ENCODE measurements at regions not wholly inside any gene's neighbourhood (a gene's known extent, or its start where the extent isn't known, plus 50 kb on each side); places are given as distances from the start of the nearest gene placed in this dataset.

GRCh38 chr9:16105168-16106020 lies 552.6 kb downstream of the CCDC171 start:
- Histone ChIP-seq H3K4ac (ENCODE audit: low read depth in 1 of 2, low read length in 2 of 2) (no peak overlapping the region), H3K4me1 (ENCODE audit: control insufficient read depth, insufficient read depth, low read depth, low read length) (peaks cover 12% of the 10 kb centered on the region), H3K79me1 (replicated peaks; ENCODE audit: low read length, poor library complexity, severe bottlenecking) (no peaks in the 10 kb centered on the region), H3K4me2 (ENCODE audit: low read length, poor library complexity, severe bottlenecking) (no peak overlapping the region), H3K23ac (ENCODE audit: low read length in 2 of 2) (no peak overlapping the region), H2AK5ac (ENCODE audit: low read length, severe bottlenecking) (no peak overlapping the region), H4K91ac (ENCODE audit: low read length) (no peak overlapping the region), H2BK120ac (ENCODE audit: low read depth, low read length) (no peak overlapping the region), H2BK15ac (ENCODE audit: low read depth, poor library complexity, severe bottlenecking) (no peak overlapping the region), H2BK12ac (ENCODE audit: low read length in 2 of 2) (peak overlapping the region in 1 of 2 experiments; percentile 42), H3K27me3 (ENCODE audit: control insufficient read depth in 1 of 2, insufficient read depth in 1 of 2, low read length in 2 of 2) (peaks cover 0 to 4% of the 10 kb centered on the region in 2 experiments), H3K18ac (ENCODE audit: low read depth in 1 of 2, low read length in 2 of 2) (no peak overlapping the region), H3K27ac (ENCODE audit: low read length, poor library complexity, severe bottlenecking) (peak overlapping the region; percentile 31), H3K9ac (ENCODE audit: low read length) (no peak overlapping the region), H3K4me3 (ENCODE audit: insufficient read depth in 1 of 2, low read depth in 1 of 2, low read length in 2 of 2) (no peak overlapping the region), H4K8ac (ENCODE audit: low read length) (no peak overlapping the region), H2BK5ac (ENCODE audit: low read depth, low read length, poor library complexity, severe bottlenecking) (peak overlapping the region; percentile 36), H3K36me3 (ENCODE audit: control insufficient read depth in 1 of 2, insufficient read depth in 2 of 2, low read depth in 1 of 2, low read length in 2 of 2) (no peaks in the 10 kb centered on the region), H3K14ac (ENCODE audit: low read length in 2 of 2) (peak overlapping the region in 1 of 2 experiments; percentile 42), H2AFZ (ENCODE audit: low read depth, low read length) (no peak overlapping the region), H3K9me3 (ENCODE audit: control insufficient read depth, low read length) (no peaks in the 10 kb centered on the region)
- no peak for DNase-seq
- 90% methylated on average over 9 of the region's 9 CpGs for WGBS

GRCh38 chr9:16106021-16106571 lies 553.3 kb downstream of the CCDC171 start:
- WGBS, result 71% methylated on average over 9 of the region's 9 CpGs
- Histone ChIP-seq H3K4me1 (ENCODE audit: control insufficient read depth, insufficient read depth, low read depth, low read length) (peaks cover 7% of the 10 kb centered on the region), H3K23ac (ENCODE audit: low read length in 2 of 2) (no peak overlapping the region), H3K9ac (ENCODE audit: low read length) (no peak overlapping the region), H3K79me1 (replicated peaks; ENCODE audit: low read length, poor library complexity, severe bottlenecking) (no peaks in the 10 kb centered on the region), H2AK5ac (ENCODE audit: low read length, severe bottlenecking) (no peak overlapping the region), H3K14ac (ENCODE audit: low read length in 2 of 2) (peak overlapping the region in 1 of 2 experiments; percentile 39), H2BK5ac (ENCODE audit: low read depth, low read length, poor library complexity, severe bottlenecking) (no peak overlapping the region), H3K27me3 (ENCODE audit: control insufficient read depth in 1 of 2, insufficient read depth in 1 of 2, low read length in 2 of 2) (peaks cover 0 to 4% of the 10 kb centered on the region in 2 experiments), H3K4ac (ENCODE audit: low read depth in 1 of 2, low read length in 2 of 2) (no peak overlapping the region), H3K18ac (ENCODE audit: low read depth in 1 of 2, low read length in 2 of 2) (no peak overlapping the region), H4K8ac (ENCODE audit: low read length) (peak overlapping the region; percentile 12), H3K4me3 (ENCODE audit: insufficient read depth in 1 of 2, low read depth in 1 of 2, low read length in 2 of 2) (no peak overlapping the region), H3K9me3 (ENCODE audit: control insufficient read depth, low read length) (no peaks in the 10 kb centered on the region), H4K91ac (ENCODE audit: low read length) (no peak overlapping the region), H3K36me3 (ENCODE audit: control insufficient read depth in 1 of 2, insufficient read depth in 2 of 2, low read depth in 1 of 2, low read length in 2 of 2) (no peaks in the 10 kb centered on the region), H2AFZ (ENCODE audit: low read depth, low read length) (no peak overlapping the region), H3K4me2 (ENCODE audit: low read length, poor library complexity, severe bottlenecking) (no peak overlapping the region), H2BK12ac (ENCODE audit: low read length in 2 of 2) (no peak overlapping the region), H2BK15ac (ENCODE audit: low read depth, poor library complexity, severe bottlenecking) (no peak overlapping the region), H3K27ac (ENCODE audit: low read length, poor library complexity, severe bottlenecking) (peak overlapping the region; percentile 31), H2BK120ac (ENCODE audit: low read depth, low read length) (no peak overlapping the region)
- DNase-seq, result no peak

- H3K4me2 ChIP-seq (ENCODE audit: low read length, poor library complexity, severe bottlenecking), result no peak overlapping the region
- no peak overlapping the region for H2AK5ac ChIP-seq (ENCODE audit: low read length, severe bottlenecking)
- DNase-seq, result no peak
- no peaks in the 10 kb centered on the region for H3K9me3 ChIP-seq (ENCODE audit: control insufficient read depth, low read length)
- H2BK12ac ChIP-seq (ENCODE audit: low read length in 2 of 2), result no peak overlapping the region
- WGBS, result 89% methylated on average over 6 of the region's 6 CpGs
- H2BK5ac ChIP-seq (ENCODE audit: low read depth, low read length, poor library complexity, severe bottlenecking), result no peak overlapping the region
- no peak overlapping the region for H3K14ac ChIP-seq (ENCODE audit: low read length in 2 of 2)
- no peaks in the 10 kb centered on the region for H3K79me1 ChIP-seq (replicated peaks; ENCODE audit: low read length, poor library complexity, severe bottlenecking)
- H3K4me3 ChIP-seq (ENCODE audit: insufficient read depth in 1 of 2, low read depth in 1 of 2, low read length in 2 of 2), result no peak overlapping the region
- H3K18ac ChIP-seq (ENCODE audit: low read depth in 1 of 2, low read length in 2 of 2), result no peak overlapping the region
- no peak overlapping the region for H4K91ac ChIP-seq (ENCODE audit: low read length)
- no peak overlapping the region for H2AFZ ChIP-seq (ENCODE audit: low read depth, low read length)
- H3K36me3 ChIP-seq (ENCODE audit: control insufficient read depth in 1 of 2, insufficient read depth in 2 of 2, low read depth in 1 of 2, low read length in 2 of 2), result no peaks in the 10 kb centered on the region
- no peaks in the 10 kb centered on the region for H3K4me1 ChIP-seq (ENCODE audit: control insufficient read depth, insufficient read depth, low read depth, low read length)
- no peaks in the 10 kb centered on the region for H3K27me3 ChIP-seq (ENCODE audit: control insufficient read depth in 1 of 2, insufficient read depth in 1 of 2, low read length in 2 of 2)
- H2BK15ac ChIP-seq (ENCODE audit: low read depth, poor library complexity, severe bottlenecking), result no peak overlapping the region
- no peak overlapping the region for H2BK120ac ChIP-seq (ENCODE audit: low read depth, low read length)
- no peak overlapping the region for H3K23ac ChIP-seq (ENCODE audit: low read length in 2 of 2)
- no peak overlapping the region for H3K4ac ChIP-seq (ENCODE audit: low read depth in 1 of 2, low read length in 2 of 2)
- H3K27ac ChIP-seq (ENCODE audit: low read length, poor library complexity, severe bottlenecking), result no peak overlapping the region
- no peak overlapping the region for H3K9ac ChIP-seq (ENCODE audit: low read length)
- H4K8ac ChIP-seq (ENCODE audit: low read length), result no peak overlapping the region
Observed at GRCh38 chr9:16112116-16112515, 559.3 kb downstream of the CCDC171 start.

- Histone ChIP-seq H2AFZ (ENCODE audit: low read depth, low read length) (no peak overlapping the region), H4K8ac (ENCODE audit: low read length) (no peak overlapping the region), H3K36me3 (ENCODE audit: control insufficient read depth in 1 of 2, insufficient read depth in 2 of 2, low read depth in 1 of 2, low read length in 2 of 2) (no peaks in the 10 kb centered on the region), H2BK120ac (ENCODE audit: low read depth, low read length) (no peak overlapping the region), H4K91ac (ENCODE audit: low read length) (no peak overlapping the region), H2BK12ac (ENCODE audit: low read length in 2 of 2) (no peak overlapping the region), H3K4ac (ENCODE audit: low read depth in 1 of 2, low read length in 2 of 2) (no peak overlapping the region), H2BK15ac (ENCODE audit: low read depth, poor library complexity, severe bottlenecking) (no peak overlapping the region), H3K18ac (ENCODE audit: low read depth in 1 of 2, low read length in 2 of 2) (no peak overlapping the region), H3K23ac (ENCODE audit: low read length in 2 of 2) (no peak overlapping the region), H3K4me2 (ENCODE audit: low read length, poor library complexity, severe bottlenecking) (no peak overlapping the region), H2AK5ac (ENCODE audit: low read length, severe bottlenecking) (no peak overlapping the region), H3K9ac (ENCODE audit: low read length) (no peak overlapping the region), H2BK5ac (ENCODE audit: low read depth, low read length, poor library complexity, severe bottlenecking) (no peak overlapping the region), H3K27me3 (ENCODE audit: control insufficient read depth in 1 of 2, insufficient read depth in 1 of 2, low read length in 2 of 2) (no peaks in the 10 kb centered on the region), H3K14ac (ENCODE audit: low read length in 2 of 2) (no peak overlapping the region), H3K27ac (ENCODE audit: low read length, poor library complexity, severe bottlenecking) (no peak overlapping the region), H3K79me1 (replicated peaks; ENCODE audit: low read length, poor library complexity, severe bottlenecking) (no peaks in the 10 kb centered on the region), H3K4me3 (ENCODE audit: insufficient read depth in 1 of 2, low read depth in 1 of 2, low read length in 2 of 2) (no peak overlapping the region), H3K4me1 (ENCODE audit: control insufficient read depth, insufficient read depth, low read depth, low read length) (peaks cover 7% of the 10 kb centered on the region), H3K9me3 (ENCODE audit: control insufficient read depth, low read length) (no peaks in the 10 kb centered on the region)
- no CpG with 5 or more reads among the region's 1 CpG for WGBS
- DNase-seq, result no peak
Observed at GRCh38 chr9:16115994-16116393, 563.2 kb downstream of the CCDC171 start.
